H1 (cell line): ENCODE measurements at regions not wholly inside any gene's neighbourhood (a gene's known extent, or its start where the extent isn't known, plus 50 kb on each side); places are given as distances from the start of the nearest gene placed in this dataset.

Experiments used
- CTCF ChIA-PET: fragments of 300-600 bp; sonication (Branson Sonifier 250); formaldehyde crosslinking; loops from one replicate; lab custom pipeline; 2021; ENCODE audit not compliant: partially characterized antibody; lab: Charles Lee
- POLR2A ChIA-PET: fragments of 300-600 bp; sonication (Branson Sonifier 250); formaldehyde crosslinking; loops from one replicate; lab custom pipeline; 2021; ENCODE audit warnings: inconsistent platforms; ENCODE audit not compliant: partially characterized antibody; lab: Charles Lee
- DNase-seq, 2 experiments: peaks; one replicate each; pipeline versions ENCODE4 v3.0.0 to v3.0.0-alpha.2; 2010 to 2022; ENCODE audit warnings: low spot score in 2 of 2, low read depth in 1 of 2, mixed read lengths in 1 of 2
- FAIRE-seq: peaks from 2 replicates; lab custom pipeline; 2011; peaks lifted over from hg19 to GRCh38; lab: Jason Lieb, UNC
- H2AFZ ChIP-seq: 2 replicates; pipeline ENCODE4 v1.8.1; 2012; ENCODE audit warnings: low read length, inconsistent platforms
- H2AK5ac ChIP-seq: 2 replicates; pipeline ENCODE4 v1.6.1; 2013; ENCODE audit warnings: low read depth, low read length
- H2BK120ac ChIP-seq: replicated peaks from 2 replicates; pipeline ENCODE3; 2013; ENCODE audit warnings: low read depth, low read length, inconsistent platforms
- H2BK12ac ChIP-seq: 2 replicates; pipeline ENCODE4 v1.6.1; 2013; ENCODE audit warnings: low read depth, low read length
- H2BK15ac ChIP-seq: 2 replicates; pipeline ENCODE4 v1.6.1; 2013; ENCODE audit warnings: low read length
- H2BK20ac ChIP-seq: 2 replicates; pipeline ENCODE4 v1.6.1; 2013; ENCODE audit warnings: low read length
- H2BK5ac ChIP-seq: 2 replicates; pipeline ENCODE4 v1.6.1; 2013; ENCODE audit warnings: low read depth, low read length
- H3K14ac ChIP-seq: 2 replicates; pipeline ENCODE4 v1.6.1; 2013; ENCODE audit warnings: inconsistent platforms; ENCODE audit not compliant: insufficient read length
- H3K18ac ChIP-seq: 2 replicates; pipeline ENCODE4 v1.6.1; 2013; ENCODE audit warnings: low read length; ENCODE audit errors: extremely low read depth
- H3K23ac ChIP-seq: 2 replicates; pipeline ENCODE4 v1.6.1; 2013; ENCODE audit warnings: inconsistent platforms; ENCODE audit not compliant: insufficient read length
- H3K23me2 ChIP-seq: 2 replicates; pipeline ENCODE4 v1.6.1; 2013; ENCODE audit warnings: low read depth, low read length
- H3K27ac ChIP-seq: 2 replicates; pipeline ENCODE4 v1.6.1; 2011; ENCODE audit warnings: low read depth, low read length, inconsistent platforms
- H3K27me3 ChIP-seq, 4 experiments: replicated peaks in 1 of 4; 1 replicate in 1 of 4; 2 replicates in 3 of 4; pipeline versions ENCODE4 v1.6.1 to v1.8.1; 2011 to 2013; ENCODE audit warnings: low read length in 3 of 4, mild to moderate bottlenecking in 3 of 4, inconsistent platforms in 2 of 4, mixed read lengths in 2 of 4, moderate library complexity in 1 of 4; ENCODE audit not compliant: control insufficient read depth in 3 of 4, insufficient read depth in 3 of 4; ENCODE audit errors: extremely low read depth in 1 of 4
- H3K36me3 ChIP-seq, 4 experiments: 2 replicates each; pipeline versions ENCODE4 v1.6.1 to v1.8.1; 2011 to 2013; ENCODE audit warnings: mild to moderate bottlenecking in 4 of 4, low read length in 3 of 4, moderate library complexity in 2 of 4, control low read depth in 1 of 4, inconsistent platforms in 1 of 4; ENCODE audit not compliant: insufficient read depth in 4 of 4, control insufficient read depth in 2 of 4
- H3K4ac ChIP-seq: replicated peaks from 2 replicates; pipeline ENCODE3; 2013; ENCODE audit warnings: low read length, low read depth, mixed read lengths, inconsistent platforms; ENCODE audit not compliant: insufficient read length
- H3K4me1 ChIP-seq, 4 experiments: replicated peaks in 1 of 4; 1 replicate in 1 of 4; 2 replicates in 3 of 4; pipeline versions ENCODE4 v1.6.1 to v1.8.1; 2011 to 2013; ENCODE audit warnings: low read length in 3 of 4, inconsistent platforms in 2 of 4, mixed read lengths in 1 of 4; ENCODE audit not compliant: insufficient read depth in 4 of 4, control insufficient read depth in 3 of 4
- H3K4me2 ChIP-seq, 2 experiments: 2 replicates each; pipeline versions ENCODE4 v1.6.1 to v1.8.1; 2011 to 2013; ENCODE audit warnings: low read depth in 2 of 2, low read length in 2 of 2, control low read depth in 1 of 2, inconsistent platforms in 1 of 2, mild to moderate bottlenecking in 1 of 2; ENCODE audit not compliant: insufficient read depth in 1 of 2
- H3K4me3 ChIP-seq, 4 experiments: fragments of 200-600, 300-600 bp in 1 of 4; sonication (generic), shearing (Covaris generic), sonication (Bioruptor Twin) in 1 of 4; 2 replicates each; pipeline versions ENCODE4 v1.5.1 to v1.8.1; 2011 to 2016; ENCODE audit warnings: low read length in 4 of 4, low read depth in 3 of 4, control low read depth in 2 of 4, inconsistent platforms in 2 of 4, mild to moderate bottlenecking in 2 of 4, mixed read lengths in 1 of 4, moderate library complexity in 1 of 4; ENCODE audit not compliant: insufficient read depth in 2 of 4; ENCODE audit errors: extremely low read depth in 1 of 4
- H3K56ac ChIP-seq: replicated peaks from 2 replicates; pipeline ENCODE3; 2013; ENCODE audit warnings: low read depth, mild to moderate bottlenecking, mixed read lengths, low read length, inconsistent platforms; ENCODE audit not compliant: insufficient read length
- H3K79me1 ChIP-seq: 2 replicates; pipeline ENCODE4 v1.6.1; 2013; ENCODE audit warnings: low read depth, low read length, control low read depth
- H3K79me2 ChIP-seq, 2 experiments: 2 replicates each; pipeline versions ENCODE4 v1.6.1 to v1.8.1; 2012 to 2013; ENCODE audit warnings: low read length in 2 of 2, mild to moderate bottlenecking in 2 of 2, inconsistent platforms in 1 of 2; ENCODE audit not compliant: insufficient read depth in 2 of 2, control insufficient read depth in 1 of 2
- H3K9ac ChIP-seq, 4 experiments: replicated peaks in 1 of 4; 1 replicate in 1 of 4; 2 replicates in 3 of 4; pipeline versions ENCODE4 v1.6.1 to v1.8.1; 2011 to 2013; ENCODE audit warnings: low read depth in 3 of 4, low read length in 3 of 4, control low read depth in 2 of 4, mild to moderate bottlenecking in 2 of 4, moderate library complexity in 2 of 4, inconsistent platforms in 1 of 4; ENCODE audit errors: extremely low read depth in 1 of 4
- H3K9me3 ChIP-seq, 2 experiments: 2 replicates each; pipeline versions ENCODE4 v1.6.1 to v1.8.1; 2012 to 2013; ENCODE audit warnings: mild to moderate bottlenecking in 2 of 2, moderate library complexity in 2 of 2, control low read depth in 1 of 2, inconsistent platforms in 1 of 2, low read depth in 1 of 2, low read length in 1 of 2, mixed read lengths in 1 of 2; ENCODE audit not compliant: insufficient read depth in 2 of 2
- H4K20me1 ChIP-seq, 2 experiments: replicated peaks in 1 of 2; 2 replicates each; pipeline versions ENCODE3 to v1.8.1; 2011 to 2013; ENCODE audit warnings: inconsistent platforms in 2 of 2, low read length in 2 of 2, mild to moderate bottlenecking in 1 of 2; ENCODE audit not compliant: insufficient read depth in 2 of 2, control insufficient read depth in 1 of 2
- H4K5ac ChIP-seq: 2 replicates; pipeline ENCODE4 v1.6.1; 2013; ENCODE audit warnings: low read length, low read depth, mixed read lengths, inconsistent platforms; ENCODE audit not compliant: insufficient read length
- H4K8ac ChIP-seq: 2 replicates; pipeline ENCODE4 v1.8.0; 2013; ENCODE audit warnings: mild to moderate bottlenecking, moderate library complexity, low read length, inconsistent platforms; ENCODE audit not compliant: insufficient read depth; ENCODE audit errors: extremely low read depth
- H4K91ac ChIP-seq: replicated peaks from 2 replicates; pipeline ENCODE3; 2013; ENCODE audit warnings: low read length, mixed read lengths, inconsistent platforms; ENCODE audit not compliant: insufficient read length
- CBX8 ChIP-seq: fragments of 300-800, 300-1000 bp; sonication (generic); IDR thresholded peaks from 2 replicates; pipeline ENCODE4 v1.7.1; 2016; ENCODE audit warnings: low read depth, low read length, borderline replicate concordance
- KDM1A ChIP-seq: fragments of 200-600, 300-600 bp; sonication (generic); IDR thresholded peaks from 2 replicates; pipeline ENCODE4 v1.7.1; 2016; ENCODE audit warnings: mild to moderate bottlenecking, low read length, borderline replicate concordance
- MAX ChIP-seq: IDR thresholded peaks from 2 replicates; pipeline ENCODE4 v1.6.1; 2012; ENCODE audit warnings: inconsistent platforms
- USF2 ChIP-seq: IDR thresholded peaks from 2 replicates; pipeline ENCODE4 v1.6.1; 2011; ENCODE audit warnings: low read length, improper control_type of control experiment
- WGBS, 2 experiments: shearing (Covaris generic) in 1 of 2; methylation state at CpG; one replicate each; pipeline versions ENCODE4 v1.1.6 to v1.1.7; 2013 to 2015; ENCODE audit warnings: low lambda C conversion rate in 2 of 2, mixed read lengths in 2 of 2, inconsistent platforms in 1 of 2, low coverage in 1 of 2, missing lambda C conversion rate in 1 of 2; ENCODE audit not compliant: insufficient replicate concordance in 2 of 2, insufficient coverage in 1 of 2, insufficient read length in 1 of 2; ENCODE audit errors: extremely low coverage in 1 of 2, missing lambda C conversion rate in 1 of 2; 5-methylcytosine and 5-hydroxymethylcytosine counted together

DNA sequence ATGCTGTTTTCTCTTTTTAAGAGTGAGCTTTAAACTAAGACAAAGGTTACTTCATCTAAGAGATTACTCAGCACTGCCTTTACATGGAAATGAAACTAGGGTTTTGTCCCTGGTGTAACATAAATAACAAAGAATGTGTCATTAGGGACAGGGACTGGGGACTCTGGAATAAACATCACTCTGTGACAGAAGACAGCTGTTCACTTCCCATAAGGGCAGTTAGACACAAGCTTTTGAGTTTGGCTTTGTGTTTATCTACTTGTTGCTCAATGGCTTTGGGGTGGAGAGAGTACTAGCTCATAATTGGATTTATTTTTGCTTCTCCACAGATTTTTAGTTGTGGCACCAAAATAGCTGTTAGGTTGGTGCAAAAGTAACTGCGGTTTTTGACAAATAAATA lies 154.5 kb downstream of the OR4C45 start:
- Histone ChIP-seq H3K23ac (no peak overlapping the region), H2AFZ (no peak overlapping the region), H3K4me2 (no peak overlapping the region), H3K14ac (no peak overlapping the region), H3K79me2 (no peaks in the 10 kb centered on the region), H3K9me3 (peaks cover 35 to 77% of the 10 kb centered on the region in 2 experiments), H3K4me1 (no peaks in the 10 kb centered on the region), H3K27ac (no peak overlapping the region), H3K9ac (no peak overlapping the region), H3K4ac (no peak overlapping the region), H3K18ac (no peak overlapping the region), H3K27me3 (no peaks in the 10 kb centered on the region), H2AK5ac (no peak overlapping the region), H3K79me1 (no peaks in the 10 kb centered on the region), H2BK20ac (no peak overlapping the region), H3K4me3 (no peak overlapping the region), H4K5ac (no peak overlapping the region), H2BK5ac (no peak overlapping the region), H2BK120ac (no peak overlapping the region), H2BK15ac (no peak overlapping the region), H3K23me2 (no peaks in the 10 kb centered on the region), H4K8ac (no peak overlapping the region), H4K20me1 (no peaks in the 10 kb centered on the region), H4K91ac (no peak overlapping the region), H3K36me3 (no peaks in the 10 kb centered on the region; a peak in 1 of 8 replicates), H2BK12ac (no peak overlapping the region), H3K56ac (no peak overlapping the region)
- TF ChIP-seq USF2, result no peak
- TF ChIP-seq CBX8, result no peak
- no peak for TF ChIP-seq MAX
- no peak for TF ChIP-seq KDM1A
- ChIA-PET CTCF (no interaction called here), POLR2A (no interaction called here)
- DNase-seq (no peak), FAIRE-seq (no peak)
- 40% methylated on average over 1 of the region's 1 CpG; no CpG with 5 or more reads in 1 of the 2 experiments for WGBS, 2 experiments
